Endodermal cell (in vitro differentiated cells): ENCODE measurements at regions not wholly inside any gene's neighbourhood (a gene's known extent, or its start where the extent isn't known, plus 50 kb on each side); places are given as distances from the start of the nearest gene placed in this dataset.

Source experiments
- DNase-seq: peaks from one replicate; pipeline ENCODE4 v3.0.0-alpha.2; 2017
- H3K27ac ChIP-seq: 2 replicates; pipeline ENCODE4 v1.5.1; 2013; ENCODE audit warnings: mild to moderate bottlenecking, low read depth, low read length, moderate library complexity
- H3K27me3 ChIP-seq: 2 replicates; pipeline ENCODE4 v1.6.1; 2013; ENCODE audit warnings: mild to moderate bottlenecking, low read length, moderate library complexity; ENCODE audit not compliant: insufficient read depth, control insufficient read depth, poor library complexity, severe bottlenecking
- H3K36me3 ChIP-seq: 2 replicates; pipeline ENCODE4 v1.7.0; 2013; ENCODE audit warnings: mild to moderate bottlenecking, low read length, moderate library complexity; ENCODE audit not compliant: control insufficient read depth, insufficient read depth
- H3K4me1 ChIP-seq: one replicate; pipeline ENCODE4 v1.7.0; 2013; ENCODE audit warnings: low read length; ENCODE audit not compliant: control insufficient read depth, insufficient read depth
- H3K4me3 ChIP-seq: 2 replicates; pipeline ENCODE4 v1.5.1; 2013; ENCODE audit warnings: mild to moderate bottlenecking, low read length, moderate library complexity
- H3K9ac ChIP-seq: 2 replicates; pipeline ENCODE4 v1.6.1; 2013; ENCODE audit warnings: mild to moderate bottlenecking, low read length, moderate library complexity; ENCODE audit not compliant: poor library complexity, severe bottlenecking; ENCODE audit errors: extremely low read depth
- H3K9me3 ChIP-seq: 2 replicates; pipeline ENCODE4 v1.6.1; 2013; ENCODE audit warnings: mild to moderate bottlenecking, low read length, moderate library complexity; ENCODE audit not compliant: control insufficient read depth
- H3K27ac Mint-ChIP-seq: 2 replicates; pipeline ENCODE4 v1.8.0; 2020; ENCODE audit warnings: mixed read lengths
- H3K27me3 Mint-ChIP-seq: 2 replicates; pipeline ENCODE4 v1.8.0; 2021; ENCODE audit warnings: mild to moderate bottlenecking, mixed read lengths; ENCODE audit not compliant: insufficient read depth
- H3K36me3 Mint-ChIP-seq: 2 replicates; pipeline ENCODE4 v1.8.0; 2020; ENCODE audit warnings: low read depth, mixed read lengths
- H3K4me1 Mint-ChIP-seq: 2 replicates; pipeline ENCODE4 v1.8.0; 2020; ENCODE audit warnings: mixed read lengths
- H3K4me3 Mint-ChIP-seq: 2 replicates; pipeline ENCODE4 v1.8.0; 2020; ENCODE audit warnings: mild to moderate bottlenecking, moderate library complexity, mixed read lengths
- H3K9me3 Mint-ChIP-seq: 2 replicates; pipeline ENCODE4 v1.8.0; 2020; ENCODE audit warnings: mild to moderate bottlenecking, mixed read lengths
- CTCF ChIP-seq: fragments of 200-600 bp; sonication (generic); conservative IDR thresholded peaks from 2 replicates; pipeline ENCODE4 v1.5.0; 2021; ENCODE audit warnings: antibody characterized with exemption, mild to moderate bottlenecking
- WGBS, 2 experiments: methylation state at CpG; one replicate each; pipeline versions ENCODE4 v1.1.5 to v1.1.7; 2013; ENCODE audit warnings: missing lambda C conversion rate in 2 of 2, mixed read lengths in 1 of 2; ENCODE audit not compliant: insufficient coverage in 1 of 2, insufficient read length in 1 of 2; 5-methylcytosine and 5-hydroxymethylcytosine counted together

GRCh38 chr5:171525085-171525484, 105.6 kb downstream of the FGF18 start:
- Histone ChIP-seq H3K27me3 (no peaks in the 10 kb centered on the region), H3K4me1 (peaks cover 9% of the 10 kb centered on the region), H3K9ac (no peak overlapping the region), H3K36me3 (no peaks in the 10 kb centered on the region), H3K27ac (no peak overlapping the region), H3K9me3 (no peaks in the 10 kb centered on the region), H3K4me3 (no peak overlapping the region)
- Mint-ChIP-seq H3K36me3 (no peaks in the 10 kb centered on the region), H3K4me1 (peaks cover 17% of the 10 kb centered on the region), H3K9me3 (no peaks in the 10 kb centered on the region), H3K4me3 (no peak overlapping the region), H3K27me3 (peaks cover 3% of the 10 kb centered on the region), H3K27ac (no peak overlapping the region)
- 79 to 89% methylated on average over 4 of the region's 4 CpGs for WGBS, 2 experiments
- TF ChIP-seq CTCF: no peak
- DNase-seq: no peak

GRCh38 chr5:171528036-171528435, 108.6 kb downstream of the FGF18 start:
- WGBS, 2 experiments: 92 to 94% methylated on average over 6 to 9 of the region's 9 CpGs
- TF ChIP-seq CTCF: no peak
- H3K9ac ChIP-seq: no peak overlapping the region
- no peaks in the 10 kb centered on the region for H3K4me1 Mint-ChIP-seq
- no peaks in the 10 kb centered on the region for H3K27me3 ChIP-seq
- no peak for DNase-seq
- H3K36me3 ChIP-seq: no peaks in the 10 kb centered on the region
- no peak overlapping the region for H3K4me3 ChIP-seq
- H3K9me3 Mint-ChIP-seq: no peaks in the 10 kb centered on the region
- H3K9me3 ChIP-seq: no peaks in the 10 kb centered on the region
- no peak overlapping the region for H3K27ac ChIP-seq
- H3K27me3 Mint-ChIP-seq: peaks cover 3% of the 10 kb centered on the region
- H3K4me1 ChIP-seq: no peaks in the 10 kb centered on the region
- H3K4me3 Mint-ChIP-seq: no peak overlapping the region
- H3K36me3 Mint-ChIP-seq: no peaks in the 10 kb centered on the region
- no peak overlapping the region for H3K27ac Mint-ChIP-seq

- DNase-seq: no peak
- no peak overlapping the region for H3K4me3 ChIP-seq
- Mint-ChIP-seq H3K27me3 (peaks cover 2% of the 10 kb centered on the region), H3K36me3 (no peaks in the 10 kb centered on the region), H3K9me3 (no peaks in the 10 kb centered on the region), H3K4me3 (no peak overlapping the region), H3K4me1 (no peaks in the 10 kb centered on the region), H3K27ac (no peak overlapping the region)
- H3K4me1 ChIP-seq: no peaks in the 10 kb centered on the region
- TF ChIP-seq CTCF: no peak
- no peaks in the 10 kb centered on the region for H3K27me3 ChIP-seq
- WGBS, 2 experiments: 84 to 85% methylated on average over 18 to 19 of the region's 19 CpGs
- H3K27ac ChIP-seq: no peak overlapping the region
- no peaks in the 10 kb centered on the region for H3K36me3 ChIP-seq
- no peak overlapping the region for H3K9ac ChIP-seq
- no peaks in the 10 kb centered on the region for H3K9me3 ChIP-seq
Observed at GRCh38 chr5:171528865-171529614, 109.6 kb downstream of the FGF18 start.
